ENCODE measurements at regions not wholly inside any gene's neighbourhood (a gene's known extent, or its start where the extent isn't known, plus 50 kb on each side); places are given as distances from the start of the nearest gene placed in this dataset.

DNA sequence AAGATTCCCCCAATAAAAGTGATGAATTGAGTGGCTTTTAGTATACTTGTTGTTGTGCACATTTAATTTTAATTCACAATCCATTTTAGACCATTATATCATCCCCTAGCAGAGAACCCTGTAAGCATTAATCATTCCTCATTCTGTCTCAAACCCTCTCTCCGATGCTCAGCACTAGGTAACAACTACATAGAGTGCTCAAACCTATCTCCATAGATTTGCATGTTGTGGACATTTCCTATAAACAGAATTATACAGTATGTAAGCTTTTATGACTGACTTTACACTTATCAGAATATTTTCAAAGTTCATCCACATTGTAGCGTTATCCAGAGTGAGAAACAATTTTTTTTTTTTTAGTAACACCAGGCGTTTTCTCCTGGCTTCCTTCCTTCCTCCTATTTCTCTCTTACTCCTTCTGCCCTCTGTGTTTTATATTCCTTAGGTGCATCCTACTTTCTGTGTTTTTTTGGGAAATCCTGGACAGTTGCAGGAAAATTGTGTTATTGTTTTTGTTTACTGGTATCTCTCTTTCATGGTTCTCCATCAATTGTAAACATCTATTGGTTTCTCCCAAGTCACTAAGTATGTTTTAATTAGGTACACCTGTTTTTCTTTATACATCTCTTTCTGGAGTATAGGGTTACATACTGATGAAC, 1528.0 kb upstream of the TPTE start:
- TF ChIP-seq POLR2A (IDR thresholded peaks at IDR 0.05) (no peak), POLR2AphosphoS5 (IDR thresholded peaks at IDR 0.05; ENCODE audit: insufficient read depth in 1 of 2, low read depth in 1 of 2) (no peak)
- TF ChIP-seq, protein P1, sequence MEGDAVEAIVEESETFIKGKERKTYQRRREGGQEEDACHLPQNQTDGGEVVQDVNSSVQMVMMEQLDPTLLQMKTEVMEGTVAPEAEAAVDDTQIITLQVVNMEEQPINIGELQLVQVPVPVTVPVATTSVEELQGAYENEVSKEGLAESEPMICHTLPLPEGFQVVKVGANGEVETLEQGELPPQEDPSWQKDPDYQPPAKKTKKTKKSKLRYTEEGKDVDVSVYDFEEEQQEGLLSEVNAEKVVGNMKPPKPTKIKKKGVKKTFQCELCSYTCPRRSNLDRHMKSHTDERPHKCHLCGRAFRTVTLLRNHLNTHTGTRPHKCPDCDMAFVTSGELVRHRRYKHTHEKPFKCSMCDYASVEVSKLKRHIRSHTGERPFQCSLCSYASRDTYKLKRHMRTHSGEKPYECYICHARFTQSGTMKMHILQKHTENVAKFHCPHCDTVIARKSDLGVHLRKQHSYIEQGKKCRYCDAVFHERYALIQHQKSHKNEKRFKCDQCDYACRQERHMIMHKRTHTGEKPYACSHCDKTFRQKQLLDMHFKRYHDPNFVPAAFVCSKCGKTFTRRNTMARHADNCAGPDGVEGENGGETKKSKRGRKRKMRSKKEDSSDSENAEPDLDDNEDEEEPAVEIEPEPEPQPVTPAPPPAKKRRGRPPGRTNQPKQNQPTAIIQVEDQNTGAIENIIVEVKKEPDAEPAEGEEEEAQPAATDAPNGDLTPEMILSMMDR (IDR thresholded peaks at IDR 0.05): no peak

Data from vagina (tissue), 2 donors.